HG03066 (cell line): ENCODE measurements at regions not wholly inside any gene's neighbourhood (a gene's known extent, or its start where the extent isn't known, plus 50 kb on each side); places are given as distances from the start of the nearest gene placed in this dataset.
"Not testable (repeated sequence)": the region's sequence is repeated elsewhere in the genome, so short reads cannot be mapped to it uniquely, and the experiment has no call there.

Experiments
- ATAC-seq: cut with Tn5 transposase; IDR thresholded peaks from one replicate; pipeline ENCODE4 v1.9.1; 2021; ENCODE audit warnings: low read depth; ENCODE audit not compliant: unreplicated experiment

GRCh38 chr12:91249518-91250272 lies 67.1 kb upstream of the DCN start:
- no peak for ATAC-seq

- no peak for ATAC-seq
Observed at GRCh38 chr12:91249054-91249453, 66.4 kb upstream of the DCN start.

GRCh38 chr12:91243177-91243576 lies 60.6 kb upstream of the DCN start:
- not testable (repeated sequence) for ATAC-seq

- ATAC-seq = no peak
Observed at GRCh38 chr12:91241756-91242155, 59.1 kb upstream of the DCN start.

- ATAC-seq = no peak
Observed at GRCh38 chr12:91240386-91241095, 57.9 kb upstream of the DCN start.

GRCh38 chr12:91239481-91239880 lies 56.9 kb upstream of the DCN start:
- ATAC-seq = no peak
